ENCODE measurements at regions not wholly inside any gene's neighbourhood (a gene's known extent, or its start where the extent isn't known, plus 50 kb on each side); places are given as distances from the start of the nearest gene placed in this dataset.

GRCh38 chr2:56104962-56105361, 78.8 kb upstream of the CCDC85A start:
- no peak for DNase-seq

GRCh38 chr2:56107502-56108220, 76.1 kb upstream of the CCDC85A start:
- DNase-seq = no peak

GRCh38 chr2:56108806-56109205, 75.0 kb upstream of the CCDC85A start:
- no peak for DNase-seq

- no peak for DNase-seq
Measured at GRCh38 chr2:56109994-56110393, 73.8 kb upstream of the CCDC85A start.

GRCh38 chr2:56113382-56113975, 70.3 kb upstream of the CCDC85A start:
- no peak for DNase-seq

GRCh38 chr2:56117764-56118163, 66.0 kb upstream of the CCDC85A start:
- DNase-seq = no peak

GRCh38 chr2:56118474-56118873, 65.3 kb upstream of the CCDC85A start:
- DNase-seq = no peak

GRCh38 chr2:56121995-56122394, 61.8 kb upstream of the CCDC85A start:
- DNase-seq = no peak

- no peak for DNase-seq
Measured at GRCh38 chr2:56123538-56123937, 60.3 kb upstream of the CCDC85A start.

GRCh38 chr2:56127010-56127409, 56.8 kb upstream of the CCDC85A start:
- no peak for DNase-seq

GRCh38 chr2:56127463-56128152, 56.2 kb upstream of the CCDC85A start:
- DNase-seq = no peak

- no peak for DNase-seq
Measured at GRCh38 chr2:56128235-56128634, 55.6 kb upstream of the CCDC85A start.

GRCh38 chr2:56130463-56131070, 53.2 kb upstream of the CCDC85A start:
- peak; percentile 21 for DNase-seq

GRCh38 chr2:56132138-56132537, 51.7 kb upstream of the CCDC85A start:
- peak; percentile 47 for DNase-seq

GRCh38 chr2:56133441-56133840, 50.3 kb upstream of the CCDC85A start:
- DNase-seq = no peak

- no peak for DNase-seq
Measured at GRCh38 chr2:56133931-56134629, 49.7 kb upstream of the CCDC85A start.

Measured in kidney glomerular epithelial cell (primary cell).